ENCODE measurements at regions not wholly inside any gene's neighbourhood (a gene's known extent, or its start where the extent isn't known, plus 50 kb on each side); places are given as distances from the start of the nearest gene placed in this dataset.

- no peaks in the 10 kb centered on the region for H3K36me3 ChIP-seq (ENCODE audit: control insufficient read depth, insufficient read depth, low read length)
- H3K4me3 ChIP-seq (ENCODE audit: low read length), result no peak overlapping the region
- no peaks in the 10 kb centered on the region for H3K9me3 ChIP-seq (ENCODE audit: control insufficient read depth, insufficient read depth, low read length)
- no peak overlapping the region for H3K27ac ChIP-seq (ENCODE audit: low read length)
- WGBS (ENCODE audit: insufficient coverage, insufficient read length), result no CpG with 5 or more reads among the region's 24 CpGs
- no peaks in the 10 kb centered on the region for H3K27me3 ChIP-seq (ENCODE audit: control insufficient read depth, insufficient read depth, low read length)
- H3K4me1 ChIP-seq (ENCODE audit: control insufficient read depth, insufficient read depth, low read length), result peaks cover 17% of the 10 kb centered on the region
- DNase-seq (ENCODE audit: low read depth, low spot score), result no peak
Observed at GRCh38 chr16:85395913-85396878, 216.9 kb upstream of the GSE1 start.

GRCh38 chr16:85396879-85397871 lies 215.9 kb upstream of the GSE1 start:
- Histone ChIP-seq H3K4me3 (ENCODE audit: low read length) (no peak overlapping the region), H3K27me3 (ENCODE audit: control insufficient read depth, insufficient read depth, low read length) (no peaks in the 10 kb centered on the region), H3K4me1 (ENCODE audit: control insufficient read depth, insufficient read depth, low read length) (peaks cover 17% of the 10 kb centered on the region), H3K9me3 (ENCODE audit: control insufficient read depth, insufficient read depth, low read length) (no peaks in the 10 kb centered on the region), H3K27ac (ENCODE audit: low read length) (no peak overlapping the region), H3K36me3 (ENCODE audit: control insufficient read depth, insufficient read depth, low read length) (no peaks in the 10 kb centered on the region)
- DNase-seq (ENCODE audit: low read depth, low spot score), result no peak
- WGBS (ENCODE audit: insufficient coverage, insufficient read length), result no CpG with 5 or more reads among the region's 25 CpGs

GRCh38 chr16:85398050-85398451 lies 215.1 kb upstream of the GSE1 start:
- WGBS (ENCODE audit: insufficient coverage, insufficient read length), result no CpG with 5 or more reads among the region's 8 CpGs
- DNase-seq (ENCODE audit: low read depth, low spot score), result no peak
- no peak overlapping the region for H3K27ac ChIP-seq (ENCODE audit: low read length)
- H3K9me3 ChIP-seq (ENCODE audit: control insufficient read depth, insufficient read depth, low read length), result no peaks in the 10 kb centered on the region
- no peaks in the 10 kb centered on the region for H3K27me3 ChIP-seq (ENCODE audit: control insufficient read depth, insufficient read depth, low read length)
- no peaks in the 10 kb centered on the region for H3K36me3 ChIP-seq (ENCODE audit: control insufficient read depth, insufficient read depth, low read length)
- H3K4me3 ChIP-seq (ENCODE audit: low read length), result no peak overlapping the region
- H3K4me1 ChIP-seq (ENCODE audit: control insufficient read depth, insufficient read depth, low read length), result peaks cover 21% of the 10 kb centered on the region

- WGBS (ENCODE audit: insufficient coverage, insufficient read length), result no CpG with 5 or more reads among the region's 22 CpGs
Observed at GRCh38 chr16:85398688-85399582, 214.2 kb upstream of the GSE1 start.

GRCh38 chr16:85399583-85400284 lies 213.4 kb upstream of the GSE1 start:
- H3K36me3 ChIP-seq (ENCODE audit: control insufficient read depth, insufficient read depth, low read length), result no peaks in the 10 kb centered on the region
- peaks cover 22% of the 10 kb centered on the region for H3K4me1 ChIP-seq (ENCODE audit: control insufficient read depth, insufficient read depth, low read length)
- no CpG with 5 or more reads among the region's 23 CpGs for WGBS (ENCODE audit: insufficient coverage, insufficient read length)
- H3K9me3 ChIP-seq (ENCODE audit: control insufficient read depth, insufficient read depth, low read length), result no peaks in the 10 kb centered on the region
- no peak overlapping the region for H3K4me3 ChIP-seq (ENCODE audit: low read length)
- H3K27me3 ChIP-seq (ENCODE audit: control insufficient read depth, insufficient read depth, low read length), result no peaks in the 10 kb centered on the region
- DNase-seq (ENCODE audit: low read depth, low spot score), result no peak
- H3K27ac ChIP-seq (ENCODE audit: low read length), result no peak overlapping the region

More at GRCh38 chr16:85398688-85399582, 214.2 kb upstream of the GSE1 start:
- H3K27me3 ChIP-seq (ENCODE audit: control insufficient read depth, insufficient read depth, low read length), result no peaks in the 10 kb centered on the region
- H3K9me3 ChIP-seq (ENCODE audit: control insufficient read depth, insufficient read depth, low read length), result no peaks in the 10 kb centered on the region
- no peak overlapping the region for H3K4me3 ChIP-seq (ENCODE audit: low read length)
- H3K36me3 ChIP-seq (ENCODE audit: control insufficient read depth, insufficient read depth, low read length), result no peaks in the 10 kb centered on the region
- H3K27ac ChIP-seq (ENCODE audit: low read length), result no peak overlapping the region
- peaks cover 23% of the 10 kb centered on the region for H3K4me1 ChIP-seq (ENCODE audit: control insufficient read depth, insufficient read depth, low read length)
- DNase-seq (ENCODE audit: low read depth, low spot score), result no peak

GRCh38 chr16:85400305-85401205 lies 212.6 kb upstream of the GSE1 start:
- WGBS (ENCODE audit: insufficient coverage, insufficient read length), result no CpG with 5 or more reads among the region's 25 CpGs
- H3K27me3 ChIP-seq (ENCODE audit: control insufficient read depth, insufficient read depth, low read length), result no peaks in the 10 kb centered on the region
- DNase-seq (ENCODE audit: low read depth, low spot score), result no peak
- no peaks in the 10 kb centered on the region for H3K9me3 ChIP-seq (ENCODE audit: control insufficient read depth, insufficient read depth, low read length)
- peaks cover 19% of the 10 kb centered on the region for H3K4me1 ChIP-seq (ENCODE audit: control insufficient read depth, insufficient read depth, low read length)
- H3K36me3 ChIP-seq (ENCODE audit: control insufficient read depth, insufficient read depth, low read length), result no peaks in the 10 kb centered on the region
- H3K4me3 ChIP-seq (ENCODE audit: low read length), result no peak overlapping the region
- no peak overlapping the region for H3K27ac ChIP-seq (ENCODE audit: low read length)

GRCh38 chr16:85401370-85401916 lies 211.7 kb upstream of the GSE1 start:
- Histone ChIP-seq H3K27ac (ENCODE audit: low read length) (no peak overlapping the region), H3K4me1 (ENCODE audit: control insufficient read depth, insufficient read depth, low read length) (peaks cover 13% of the 10 kb centered on the region), H3K27me3 (ENCODE audit: control insufficient read depth, insufficient read depth, low read length) (no peaks in the 10 kb centered on the region), H3K9me3 (ENCODE audit: control insufficient read depth, insufficient read depth, low read length) (no peaks in the 10 kb centered on the region), H3K36me3 (ENCODE audit: control insufficient read depth, insufficient read depth, low read length) (no peaks in the 10 kb centered on the region), H3K4me3 (ENCODE audit: low read length) (no peak overlapping the region)
- DNase-seq (ENCODE audit: low read depth, low spot score), result no peak
- WGBS (ENCODE audit: insufficient coverage, insufficient read length), result no CpG with 5 or more reads among the region's 16 CpGs

GRCh38 chr16:85401917-85402766 lies 211.0 kb upstream of the GSE1 start:
- H3K9me3 ChIP-seq (ENCODE audit: control insufficient read depth, insufficient read depth, low read length), result no peaks in the 10 kb centered on the region
- no peak for DNase-seq (ENCODE audit: low read depth, low spot score)
- H3K4me3 ChIP-seq (ENCODE audit: low read length), result no peak overlapping the region
- WGBS (ENCODE audit: insufficient coverage, insufficient read length), result no CpG with 5 or more reads among the region's 30 CpGs
- H3K4me1 ChIP-seq (ENCODE audit: control insufficient read depth, insufficient read depth, low read length), result peaks cover 9% of the 10 kb centered on the region
- no peaks in the 10 kb centered on the region for H3K36me3 ChIP-seq (ENCODE audit: control insufficient read depth, insufficient read depth, low read length)
- H3K27me3 ChIP-seq (ENCODE audit: control insufficient read depth, insufficient read depth, low read length), result no peaks in the 10 kb centered on the region
- no peak overlapping the region for H3K27ac ChIP-seq (ENCODE audit: low read length)

Measured in iPS DF 6.9 (cell line).